Mammary epithelial cell (primary cell): ENCODE measurements at regions not wholly inside any gene's neighbourhood (a gene's known extent, or its start where the extent isn't known, plus 50 kb on each side); places are given as distances from the start of the nearest gene placed in this dataset.

Experiments used
- EZH2 ChIP-seq: IDR thresholded peaks from 2 replicates; pipeline ENCODE4 v1.6.1; 2012; ENCODE audit warnings: low read length, inconsistent platforms, borderline replicate concordance
- TF ChIP-seq, protein P1 (sequence below), 2 donors: IDR thresholded peaks in 1 of 2; conservative IDR thresholded peaks in 1 of 2; 2 replicates each; pipeline ENCODE4 v1.5.1; 2011 to 2012; ENCODE audit warnings: inconsistent platforms in 2 of 2, low read length in 2 of 2, mild to moderate bottlenecking in 2 of 2, control low read depth in 1 of 2, low read depth in 1 of 2; ENCODE audit not compliant: insufficient read depth in 1 of 2; ENCODE audit errors: extremely low read depth in 1 of 2

DNA sequence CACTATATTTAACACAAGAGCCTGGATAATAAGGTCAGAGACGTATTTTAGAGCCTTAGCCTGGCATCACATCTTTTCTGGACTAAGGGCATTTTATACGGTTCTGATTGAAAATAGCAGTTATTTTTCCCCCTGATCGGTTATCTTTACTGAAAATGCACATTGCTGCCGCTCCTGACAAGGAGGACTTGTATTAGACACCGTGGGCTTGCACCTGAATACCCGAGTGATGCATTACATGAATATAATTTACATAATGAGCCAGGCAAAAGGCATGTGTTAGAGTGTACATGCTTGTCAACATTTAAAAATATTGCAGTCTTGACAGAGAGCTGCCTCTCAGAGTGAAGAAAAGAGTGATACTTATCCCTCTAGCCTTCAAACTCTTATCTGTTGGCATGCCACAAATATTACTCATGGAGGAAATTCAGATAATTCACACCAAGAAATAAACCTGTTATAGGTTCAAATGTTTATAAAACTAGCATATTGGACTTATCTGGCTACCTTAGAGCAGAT lies 470.5 kb upstream of the ETAA1 start:
- TF ChIP-seq, protein P1, sequence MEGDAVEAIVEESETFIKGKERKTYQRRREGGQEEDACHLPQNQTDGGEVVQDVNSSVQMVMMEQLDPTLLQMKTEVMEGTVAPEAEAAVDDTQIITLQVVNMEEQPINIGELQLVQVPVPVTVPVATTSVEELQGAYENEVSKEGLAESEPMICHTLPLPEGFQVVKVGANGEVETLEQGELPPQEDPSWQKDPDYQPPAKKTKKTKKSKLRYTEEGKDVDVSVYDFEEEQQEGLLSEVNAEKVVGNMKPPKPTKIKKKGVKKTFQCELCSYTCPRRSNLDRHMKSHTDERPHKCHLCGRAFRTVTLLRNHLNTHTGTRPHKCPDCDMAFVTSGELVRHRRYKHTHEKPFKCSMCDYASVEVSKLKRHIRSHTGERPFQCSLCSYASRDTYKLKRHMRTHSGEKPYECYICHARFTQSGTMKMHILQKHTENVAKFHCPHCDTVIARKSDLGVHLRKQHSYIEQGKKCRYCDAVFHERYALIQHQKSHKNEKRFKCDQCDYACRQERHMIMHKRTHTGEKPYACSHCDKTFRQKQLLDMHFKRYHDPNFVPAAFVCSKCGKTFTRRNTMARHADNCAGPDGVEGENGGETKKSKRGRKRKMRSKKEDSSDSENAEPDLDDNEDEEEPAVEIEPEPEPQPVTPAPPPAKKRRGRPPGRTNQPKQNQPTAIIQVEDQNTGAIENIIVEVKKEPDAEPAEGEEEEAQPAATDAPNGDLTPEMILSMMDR (conservative IDR thresholded peaks at IDR 0.05 in 1 of 2, IDR thresholded peaks at IDR 0.05 in 1 of 2; ENCODE audit: extremely low read depth in 1 of 2, insufficient read depth in 1 of 2, low read depth in 1 of 2, low read length in 2 of 2), result no peak
- TF ChIP-seq EZH2, result no peak
